GM23248 (cell line): ENCODE measurements at regions not wholly inside any gene's neighbourhood (a gene's known extent, or its start where the extent isn't known, plus 50 kb on each side); places are given as distances from the start of the nearest gene placed in this dataset.

ENCODE experiments used
- EZH2 ChIP-seq: fragments of 200-600 bp; sonication (generic); IDR thresholded peaks from 2 replicates; pipeline ENCODE4 v1.6.1; 2018; ENCODE audit warnings: antibody characterized with exemption, mild to moderate bottlenecking; ENCODE audit not compliant: insufficient read depth, poor library complexity, severe bottlenecking
- EZH2phosphoT487 ChIP-seq: fragments of 200-600 bp; sonication (generic); IDR thresholded peaks from 2 replicates; pipeline ENCODE4 v1.6.1; 2018; ENCODE audit warnings: antibody characterized with exemption, moderate library complexity, mild to moderate bottlenecking, low read depth; ENCODE audit not compliant: insufficient read depth

DNA sequence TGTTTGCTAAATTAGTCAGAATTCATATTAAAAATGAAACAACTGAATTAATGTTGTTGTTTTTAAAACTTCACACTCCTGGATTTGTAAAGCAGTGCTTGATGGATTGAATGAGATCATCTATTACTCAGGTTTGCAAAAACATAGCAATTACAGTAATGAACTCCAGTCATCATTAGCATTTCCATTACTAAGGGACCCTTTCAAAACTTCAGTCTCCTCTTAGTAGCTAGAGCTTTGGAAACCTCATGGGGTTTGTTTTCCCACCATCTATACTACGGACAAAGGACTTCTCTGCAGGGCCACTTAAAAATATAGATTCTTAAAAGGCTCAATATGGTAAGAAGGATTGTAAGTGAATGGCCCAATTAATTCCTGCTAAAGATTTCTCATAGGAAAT is 174.5 kb upstream of the PRNP start:
- TF ChIP-seq EZH2 (no peak), EZH2phosphoT487 (no peak)
